Upper lobe of left lung (tissue), 4 donors: ENCODE measurements at regions not wholly inside any gene's neighbourhood (a gene's known extent, or its start where the extent isn't known, plus 50 kb on each side); places are given as distances from the start of the nearest gene placed in this dataset.

ENCODE experiments used
- CTCF ChIP-seq, 6 experiments: fragments of 450-650 bp in 4 of 6; fragments of 200-600 bp in 2 of 6; sonication (generic) in 2 of 6; IDR thresholded peaks; one replicate each; pipeline ENCODE4 v1.5.1; 2016 to 2019; ENCODE audit warnings: antibody characterized with exemption in 6 of 6
- EP300 ChIP-seq, 4 donors: sonication (generic); formaldehyde crosslinking; IDR thresholded peaks; one replicate each; pipeline ENCODE4 v1.5.1; 2017; ENCODE audit warnings: antibody characterized with exemption in 4 of 4, control low read depth in 2 of 4
- POLR2A ChIP-seq, 4 donors: fragments of 450-650 bp; IDR thresholded peaks; one replicate each; pipeline ENCODE4 v1.5.1; 2016 to 2017; ENCODE audit warnings: antibody characterized with exemption in 4 of 4, mild to moderate bottlenecking in 2 of 4
- POLR2AphosphoS5 ChIP-seq, 2 donors: sonication (generic); formaldehyde crosslinking; IDR thresholded peaks; one replicate each; pipeline ENCODE4 v1.5.1; 2017; ENCODE audit warnings: antibody characterized with exemption in 2 of 2

DNA sequence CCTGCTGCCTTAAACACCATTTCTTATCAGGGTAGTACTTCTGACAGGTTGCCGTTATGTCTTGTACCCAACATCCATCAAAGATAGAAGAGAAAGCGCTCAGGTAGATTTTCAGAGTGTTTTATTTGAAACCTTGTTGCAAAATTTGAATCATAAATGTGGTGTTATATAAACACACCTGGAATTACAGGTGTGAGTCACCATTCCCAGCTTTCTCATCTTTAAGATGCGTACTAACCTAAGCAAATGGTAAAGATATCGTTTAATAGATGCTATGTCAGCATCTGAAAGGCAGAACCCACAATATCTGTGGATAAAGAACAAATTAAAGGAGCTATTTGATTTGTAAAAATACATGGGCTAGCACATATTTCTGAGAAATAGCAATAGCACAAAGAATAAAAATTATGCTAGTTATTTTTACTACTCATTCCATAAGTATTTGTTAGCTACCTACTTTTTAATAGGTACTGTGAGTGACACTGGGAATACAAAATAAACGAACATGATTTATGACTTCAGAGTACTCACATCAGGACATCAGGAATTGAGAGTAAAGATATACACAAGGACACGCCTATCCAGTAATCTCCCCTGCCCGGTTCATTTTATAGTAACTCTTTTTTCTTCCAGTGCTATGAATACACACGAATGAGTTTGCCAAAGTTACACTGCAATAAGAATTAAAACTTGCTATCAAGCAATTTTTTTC lies 193.8 kb downstream of the RBM43 start:
- TF ChIP-seq CTCF (IDR thresholded peaks at IDR 0.05) (no peak), POLR2A (IDR thresholded peaks at IDR 0.05) (no peak), POLR2AphosphoS5 (IDR thresholded peaks at IDR 0.05) (no peak), EP300 (IDR thresholded peaks at IDR 0.05) (no peak)
